ENCODE measurements at regions not wholly inside any gene's neighbourhood (a gene's known extent, or its start where the extent isn't known, plus 50 kb on each side); places are given as distances from the start of the nearest gene placed in this dataset.

GRCh38 chr3:31440878-31441277 is 91.8 kb upstream of the STT3B start:
- BruUV-seq (replicated peaks): no TSS peak
- Histone ChIP-seq H3K9ac (replicated peaks; ENCODE audit: extremely low read depth, insufficient read depth, low read length) (no peak overlapping the region), H3K27me3 (ENCODE audit: control insufficient read depth in 2 of 2, insufficient read depth in 2 of 2, low read length in 2 of 2) (peaks cover 5 to 12% of the 10 kb centered on the region in 2 experiments), H3K36me3 (ENCODE audit: control insufficient read depth in 2 of 2, extremely low read depth in 1 of 2, insufficient read depth in 2 of 2, low read length in 2 of 2) (no peaks in the 10 kb centered on the region), H4K20me1 (replicated peaks; ENCODE audit: control insufficient read depth, extremely low read depth, insufficient read depth, low read length) (no peaks in the 10 kb centered on the region), H3K4me1 (ENCODE audit: control insufficient read depth, extremely low read depth, insufficient read depth, low read length) (no peaks in the 10 kb centered on the region), H3K4me3 (replicated peaks in 1 of 3; ENCODE audit: insufficient read depth in 1 of 3, low read depth in 1 of 3, low read length in 3 of 3) (no peak overlapping the region), H3K4me2 (ENCODE audit: insufficient read depth, low read length) (no peak overlapping the region), H3K9me3 (replicated peaks; ENCODE audit: control insufficient read depth, insufficient read depth, low read length) (no peaks in the 10 kb centered on the region), H3K9me1 (replicated peaks; ENCODE audit: control insufficient read depth, extremely low read depth, insufficient read depth, low read length) (no peaks in the 10 kb centered on the region), H2AFZ (ENCODE audit: low read depth, low read length) (no peak overlapping the region), H3K27ac (ENCODE audit: insufficient read depth, low read depth, low read length) (no peak overlapping the region), H3K79me2 (ENCODE audit: control insufficient read depth, insufficient read depth, low read length) (no peaks in the 10 kb centered on the region)
- POLR2A ChIA-PET: no interaction called here
- FAIRE-seq (no peak), DNase-seq (ENCODE audit: low read depth, low spot score) (no peak)
- CTCF ChIA-PET: no interaction called here
- TF ChIP-seq JUN (IDR thresholded peaks at IDR 0.05; ENCODE audit: borderline replicate concordance, insufficient read depth, insufficient read length, low read depth) (no peak), MAX (IDR thresholded peaks at IDR 0.05; ENCODE audit: insufficient read depth, insufficient read length) (no peak), FOS (IDR thresholded peaks at IDR 0.05; ENCODE audit: borderline replicate concordance, insufficient read depth, low read length) (no peak), MYC (IDR thresholded peaks at IDR 0.05; ENCODE audit: low read depth, low read length) (no peak), CTCF (IDR thresholded peaks at IDR 0.05; ENCODE audit: extremely low read depth in 1 of 2, insufficient read depth in 1 of 2, low read depth in 1 of 2, low read length in 2 of 2) (no peak), EZH2 (IDR thresholded peaks at IDR 0.05; ENCODE audit: borderline replicate concordance, low read depth, low read length, severe bottlenecking) (no peak), POLR2A (IDR thresholded peaks at IDR 0.05; ENCODE audit: low read depth, low read length) (no peak), POLR2AphosphoS5 (IDR thresholded peaks at IDR 0.05; ENCODE audit: insufficient read depth, low read depth, low read length) (no peak), GATA2 (IDR thresholded peaks at IDR 0.05; ENCODE audit: insufficient read depth, insufficient read length, low read depth, low read length) (no peak)
- dilution Hi-C loops (cut with MboI; ENCODE audit: extremely low pct_ligation_motif_present, low sequenced_read_pairs): no loop called here
- intact Hi-C loops (cut with micrococcal nuclease): loop anchor here (10.0 kb wide), 2 partner anchors 306 to 506 kb away; no protein-coding TSS in a partner anchor

Measured in endothelial cell of umbilical vein (primary cell).